Trophoblast cell (in vitro differentiated cells and primary cell): ENCODE measurements at regions not wholly inside any gene's neighbourhood (a gene's known extent, or its start where the extent isn't known, plus 50 kb on each side); places are given as distances from the start of the nearest gene placed in this dataset.
"Not testable (repeated sequence)": the region's sequence is repeated elsewhere in the genome, so short reads cannot be mapped to it uniquely, and the experiment has no call there.

ENCODE experiments used
- DNase-seq, 2 donors: peaks; one replicate each; pipeline ENCODE4 v3.0.0-alpha.2; 2016
- H2AFZ ChIP-seq: 2 replicates; pipeline ENCODE4 v1.6.1; 2013; ENCODE audit warnings: low read length, moderate library complexity, mild to moderate bottlenecking; ENCODE audit not compliant: insufficient read depth, poor library complexity
- H2AK5ac ChIP-seq: 2 replicates; pipeline ENCODE4 v1.6.1; 2013; ENCODE audit warnings: mild to moderate bottlenecking, low read length
- H2BK120ac ChIP-seq: 2 replicates; pipeline ENCODE4 v1.6.1; 2013; ENCODE audit warnings: low read length, mild to moderate bottlenecking, moderate library complexity; ENCODE audit not compliant: insufficient read depth, poor library complexity
- H2BK12ac ChIP-seq: 2 replicates; pipeline ENCODE4 v1.6.1; 2013; ENCODE audit warnings: mild to moderate bottlenecking, low read length, moderate library complexity
- H2BK5ac ChIP-seq: 2 replicates; pipeline ENCODE4 v1.6.1; 2013; ENCODE audit warnings: low read length, low read depth, moderate library complexity, mild to moderate bottlenecking; ENCODE audit not compliant: poor library complexity
- H3K14ac ChIP-seq: 2 replicates; pipeline ENCODE4 v1.6.1; 2013; ENCODE audit warnings: mild to moderate bottlenecking, low read length
- H3K18ac ChIP-seq: 2 replicates; pipeline ENCODE4 v1.6.1; 2013; ENCODE audit warnings: mild to moderate bottlenecking, low read length
- H3K23ac ChIP-seq: 2 replicates; pipeline ENCODE4 v1.6.1; 2013; ENCODE audit warnings: low read length
- H3K27ac ChIP-seq: 2 replicates; pipeline ENCODE4 v1.5.1; 2013; ENCODE audit warnings: low read depth, mild to moderate bottlenecking, inconsistent platforms, low read length, moderate library complexity
- H3K27me3 ChIP-seq: 2 replicates; pipeline ENCODE4 v1.6.1; 2013; ENCODE audit warnings: inconsistent platforms, mild to moderate bottlenecking, low read length, moderate library complexity; ENCODE audit not compliant: insufficient read depth
- H3K36me3 ChIP-seq, 2 experiments: 1 replicate in 1 of 2; 2 replicates in 1 of 2; pipeline ENCODE4 v1.6.1; 2013; ENCODE audit warnings: low read length in 2 of 2, mild to moderate bottlenecking in 2 of 2, moderate library complexity in 1 of 2; ENCODE audit not compliant: insufficient read depth in 2 of 2, control insufficient read depth in 1 of 2
- H3K4ac ChIP-seq: 2 replicates; pipeline ENCODE4 v1.6.1; 2013; ENCODE audit warnings: low read depth, mild to moderate bottlenecking, low read length, moderate library complexity
- H3K4me1 ChIP-seq, 2 experiments: 1 replicate in 1 of 2; 2 replicates in 1 of 2; pipeline ENCODE4 v1.6.1; 2013; ENCODE audit warnings: low read length in 2 of 2, mild to moderate bottlenecking in 2 of 2, moderate library complexity in 1 of 2; ENCODE audit not compliant: insufficient read depth in 2 of 2, control insufficient read depth in 1 of 2
- H3K4me2 ChIP-seq: 2 replicates; pipeline ENCODE4 v1.6.1; 2013; ENCODE audit warnings: inconsistent platforms, mild to moderate bottlenecking, low read length, moderate library complexity
- H3K4me3 ChIP-seq: 2 replicates; pipeline ENCODE4 v1.5.1; 2013; ENCODE audit warnings: mild to moderate bottlenecking, low read depth, low read length, inconsistent platforms
- H3K79me1 ChIP-seq: one replicate; pipeline ENCODE4 v1.6.1; 2013; ENCODE audit warnings: low read length
- H3K79me2 ChIP-seq: 2 replicates; pipeline ENCODE4 v1.6.1; 2013; ENCODE audit warnings: low read length, mild to moderate bottlenecking; ENCODE audit not compliant: control insufficient read depth, insufficient read depth, poor library complexity
- H3K9ac ChIP-seq: 2 replicates; pipeline ENCODE4 v1.6.1; 2013; ENCODE audit warnings: mild to moderate bottlenecking, low read length
- H3K9me3 ChIP-seq: 2 replicates; pipeline ENCODE4 v1.6.1; 2013; ENCODE audit warnings: low read depth, mild to moderate bottlenecking, control low read depth, inconsistent platforms, low read length; ENCODE audit not compliant: insufficient read depth
- H4K12ac ChIP-seq: 2 replicates; pipeline ENCODE4 v1.6.1; 2013; ENCODE audit warnings: low read depth, mild to moderate bottlenecking, low read length, moderate library complexity
- H4K8ac ChIP-seq: 2 replicates; pipeline ENCODE4 v1.6.1; 2013; ENCODE audit warnings: low read depth, mild to moderate bottlenecking, low read length, moderate library complexity
- H4K91ac ChIP-seq: one replicate; pipeline ENCODE4 v1.6.1; 2013; ENCODE audit warnings: low read depth, mild to moderate bottlenecking, low read length, moderate library complexity
- WGBS: extraction: QIAGEN DNeasy Blood & Tissue Kit; methylation state at CpG from one replicate; pipeline ENCODE4 v1.1.7; 2013; ENCODE audit warnings: missing lambda C conversion rate; ENCODE audit not compliant: insufficient read length, insufficient coverage; ENCODE audit errors: extremely low coverage; 5-methylcytosine and 5-hydroxymethylcytosine counted together

GRCh38 chr20:1814861-1815260 lies 80.3 kb upstream of the SIRPA start:
- no CpG with 5 or more reads among the region's 1 CpG for WGBS
- H3K9ac ChIP-seq, H2AK5ac ChIP-seq: not testable (repeated sequence)

GRCh38 chr20:1813674-1814635 lies 81.3 kb upstream of the SIRPA start:
- H3K27me3 ChIP-seq = no peaks in the 10 kb centered on the region
- H3K9ac ChIP-seq = no peak overlapping the region
- peaks cover 6% of the 10 kb centered on the region for H3K79me1 ChIP-seq
- H4K8ac ChIP-seq = no peak overlapping the region
- H3K4me2 ChIP-seq = no peak overlapping the region
- H3K18ac ChIP-seq = no peak overlapping the region
- H4K12ac ChIP-seq = no peak overlapping the region
- peaks cover 10 to 24% of the 10 kb centered on the region in 2 experiments for H3K4me1 ChIP-seq
- H3K36me3 ChIP-seq = no peaks in the 10 kb centered on the region
- H3K23ac ChIP-seq = no peak overlapping the region
- no peak overlapping the region for H2BK5ac ChIP-seq
- no peaks in the 10 kb centered on the region for H3K9me3 ChIP-seq
- no peak overlapping the region for H2AFZ ChIP-seq
- H3K79me2 ChIP-seq = no peaks in the 10 kb centered on the region
- no peak overlapping the region for H3K4me3 ChIP-seq
- no peak for DNase-seq
- WGBS = no CpG with 5 or more reads among the region's 13 CpGs
- H3K27ac ChIP-seq = no peak overlapping the region
- H3K14ac ChIP-seq = no peak overlapping the region
- H4K91ac ChIP-seq = no peak overlapping the region
- H3K4ac ChIP-seq = no peak overlapping the region
- no peak overlapping the region for H2AK5ac ChIP-seq
- no peak overlapping the region for H2BK12ac ChIP-seq
- H2BK120ac ChIP-seq = no peak overlapping the region

More at GRCh38 chr20:1814861-1815260, 80.3 kb upstream of the SIRPA start:
- H2BK12ac ChIP-seq, H3K79me1 ChIP-seq, H3K4me2 ChIP-seq, H2AFZ ChIP-seq, H4K91ac ChIP-seq, DNase-seq, H3K27ac ChIP-seq, H3K23ac ChIP-seq, H3K27me3 ChIP-seq, H4K8ac ChIP-seq, H2BK5ac ChIP-seq, H4K12ac ChIP-seq, H3K9me3 ChIP-seq, H3K79me2 ChIP-seq, H3K4ac ChIP-seq, H3K36me3 ChIP-seq, H2BK120ac ChIP-seq, H3K18ac ChIP-seq, H3K4me3 ChIP-seq, H3K14ac ChIP-seq: not testable (repeated sequence)
- H3K4me1 ChIP-seq = peaks cover 8 to 18% of the 10 kb centered on the region in 2 experiments

- H3K18ac ChIP-seq = no peak overlapping the region
- no peak overlapping the region for H2BK5ac ChIP-seq
- no peaks in the 10 kb centered on the region for H3K9me3 ChIP-seq
- no peak overlapping the region for H4K12ac ChIP-seq
- H2BK120ac ChIP-seq = no peak overlapping the region
- no CpG with 5 or more reads among the region's 7 CpGs for WGBS
- H4K91ac ChIP-seq = no peak overlapping the region
- no peak overlapping the region for H3K9ac ChIP-seq
- H3K79me1 ChIP-seq = peaks cover 4% of the 10 kb centered on the region
- no peak overlapping the region for H3K27ac ChIP-seq
- H3K4me1 ChIP-seq = peaks cover 10 to 27% of the 10 kb centered on the region in 2 experiments
- H2AK5ac ChIP-seq = no peak overlapping the region
- H3K36me3 ChIP-seq = no peaks in the 10 kb centered on the region
- DNase-seq = peak; percentile 82 to 84
- H3K4ac ChIP-seq = no peak overlapping the region
- no peak overlapping the region for H4K8ac ChIP-seq
- H2BK12ac ChIP-seq = no peak overlapping the region
- no peak overlapping the region for H3K4me3 ChIP-seq
- no peak overlapping the region for H3K4me2 ChIP-seq
- H3K79me2 ChIP-seq = no peaks in the 10 kb centered on the region
- H3K23ac ChIP-seq = no peak overlapping the region
- H3K27me3 ChIP-seq = no peaks in the 10 kb centered on the region
- H3K14ac ChIP-seq = no peak overlapping the region
- no peak overlapping the region for H2AFZ ChIP-seq
Measured at GRCh38 chr20:1813101-1813529, 82.1 kb upstream of the SIRPA start.

GRCh38 chr20:1811621-1812498 lies 83.3 kb upstream of the SIRPA start:
- H3K9me3 ChIP-seq = no peaks in the 10 kb centered on the region
- H2BK5ac ChIP-seq = no peak overlapping the region
- no peak overlapping the region for H2BK12ac ChIP-seq
- no peak overlapping the region for H2AFZ ChIP-seq
- DNase-seq = peak in 1 of 2 donors; percentile 13
- peaks cover 10 to 27% of the 10 kb centered on the region in 2 experiments for H3K4me1 ChIP-seq
- H4K91ac ChIP-seq = no peak overlapping the region
- H3K27me3 ChIP-seq = no peaks in the 10 kb centered on the region
- no peak overlapping the region for H3K4me2 ChIP-seq
- no peak overlapping the region for H4K8ac ChIP-seq
- H3K18ac ChIP-seq = no peak overlapping the region
- no peaks in the 10 kb centered on the region for H3K79me2 ChIP-seq
- H3K14ac ChIP-seq = no peak overlapping the region
- H3K27ac ChIP-seq = no peak overlapping the region
- no CpG with 5 or more reads among the region's 5 CpGs for WGBS
- no peak overlapping the region for H3K23ac ChIP-seq
- H3K4me3 ChIP-seq = no peak overlapping the region
- H2AK5ac ChIP-seq = no peak overlapping the region
- H3K9ac ChIP-seq = no peak overlapping the region
- H3K4ac ChIP-seq = no peak overlapping the region
- H2BK120ac ChIP-seq = no peak overlapping the region
- no peaks in the 10 kb centered on the region for H3K36me3 ChIP-seq
- peaks cover 4% of the 10 kb centered on the region for H3K79me1 ChIP-seq
- no peak overlapping the region for H4K12ac ChIP-seq
